CD14-positive monocyte (primary cell): ENCODE measurements at regions not wholly inside any gene's neighbourhood (a gene's known extent, or its start where the extent isn't known, plus 50 kb on each side); places are given as distances from the start of the nearest gene placed in this dataset.

ENCODE experiments used
- DNase-seq, 3 donors: peaks; one replicate each; pipeline ENCODE4 v3.0.0-alpha.2; 2011 to 2022
- H2AFZ ChIP-seq: 2 replicates; pipeline ENCODE4 v1.6.0; 2012; ENCODE audit warnings: mild to moderate bottlenecking, low read depth, low read length, inconsistent platforms; ENCODE audit not compliant: insufficient read depth, poor library complexity, severe bottlenecking
- H3K27ac ChIP-seq, 2 donors: 1 replicate in 1 of 2; 2 replicates in 1 of 2; pipeline ENCODE4 v1.5.1; 2012 to 2013; ENCODE audit warnings: low read length in 2 of 2, control low read depth in 1 of 2, inconsistent platforms in 1 of 2, low read depth in 1 of 2, mild to moderate bottlenecking in 1 of 2
- H3K27me3 ChIP-seq, 2 donors: one replicate each; pipeline versions ENCODE4 v1.6.0 to v1.6.1; 2011 to 2013; ENCODE audit warnings: low read length in 2 of 2; ENCODE audit not compliant: control insufficient read depth in 2 of 2, insufficient read depth in 2 of 2
- H3K36me3 ChIP-seq, 2 donors: replicated peaks in 1 of 2; 1 replicate in 1 of 2; 2 replicates in 1 of 2; pipeline versions ENCODE4 v1.5.1 to v1.6.1; 2012 to 2013; ENCODE audit warnings: low read length in 2 of 2, control low read depth in 1 of 2, inconsistent platforms in 1 of 2, mild to moderate bottlenecking in 1 of 2; ENCODE audit not compliant: insufficient read depth in 2 of 2, control insufficient read depth in 1 of 2
- H3K4me1 ChIP-seq, 2 donors: 1 replicate in 1 of 2; 2 replicates in 1 of 2; pipeline versions ENCODE4 v1.5.1 to v1.6.1; 2012 to 2013; ENCODE audit warnings: low read length in 2 of 2, control low read depth in 1 of 2, inconsistent platforms in 1 of 2, mild to moderate bottlenecking in 1 of 2, moderate library complexity in 1 of 2; ENCODE audit not compliant: insufficient read depth in 2 of 2, control insufficient read depth in 1 of 2
- H3K4me2 ChIP-seq: replicated peaks from 2 replicates; pipeline ENCODE3; 2012; ENCODE audit warnings: low read length, moderate library complexity, mild to moderate bottlenecking; ENCODE audit not compliant: poor library complexity, severe bottlenecking; ENCODE audit errors: extremely low read depth
- H3K4me3 ChIP-seq, 3 experiments: fragments of 200-600 bp in 1 of 3; sonication (generic) in 1 of 3; replicated peaks in 1 of 3; 1 replicate in 2 of 3; 2 replicates in 1 of 3; pipeline ENCODE4 v1.5.1; 2011 to 2013; ENCODE audit warnings: low read length in 3 of 3, mild to moderate bottlenecking in 3 of 3, control low read depth in 2 of 3, low read depth in 2 of 3, inconsistent platforms in 1 of 3, moderate library complexity in 1 of 3
- H3K79me2 ChIP-seq: 2 replicates; pipeline ENCODE4 v1.6.0; 2012; ENCODE audit warnings: mild to moderate bottlenecking, control low read depth, inconsistent platforms, low read length, moderate library complexity; ENCODE audit not compliant: insufficient read depth
- H3K9ac ChIP-seq: 2 replicates; pipeline ENCODE4 v1.6.0; 2017; ENCODE audit warnings: low read length, mild to moderate bottlenecking; ENCODE audit not compliant: insufficient read depth, poor library complexity, severe bottlenecking
- H3K9me3 ChIP-seq, 2 donors: replicated peaks in 1 of 2; 1 replicate in 1 of 2; 2 replicates in 1 of 2; pipeline versions ENCODE4 v1.5.1 to v1.6.1; 2012 to 2013; ENCODE audit warnings: low read length in 2 of 2, control low read depth in 1 of 2; ENCODE audit not compliant: control insufficient read depth in 1 of 2, insufficient read depth in 1 of 2
- H4K20me1 ChIP-seq: 2 replicates; pipeline ENCODE4 v1.6.0; 2012; ENCODE audit warnings: mild to moderate bottlenecking, low read length, control low read depth, moderate library complexity; ENCODE audit not compliant: insufficient read depth
- H3K27ac Mint-ChIP-seq, 7 donors: one replicate each; pipeline ENCODE4 v1.8.0; 2020; ENCODE audit warnings: mild to moderate bottlenecking in 7 of 7, mixed read lengths in 7 of 7, moderate library complexity in 6 of 7, inconsistent platforms in 2 of 7
- H3K27me3 Mint-ChIP-seq, 3 donors: one replicate each; pipeline ENCODE4 v1.8.0; 2021 to 2022; ENCODE audit warnings: low read depth in 3 of 3, mild to moderate bottlenecking in 3 of 3, mixed read lengths in 3 of 3, moderate library complexity in 3 of 3, inconsistent platforms in 1 of 3
- H3K36me3 Mint-ChIP-seq, 2 donors: one replicate each; pipeline ENCODE4 v1.8.0; 2020; ENCODE audit warnings: mixed read lengths in 2 of 2, inconsistent platforms in 1 of 2, mild to moderate bottlenecking in 1 of 2
- H3K4me1 Mint-ChIP-seq: one replicate; pipeline ENCODE4 v1.8.0; 2020; ENCODE audit warnings: mild to moderate bottlenecking, mixed read lengths
- H3K4me3 Mint-ChIP-seq, 2 donors: one replicate each; pipeline ENCODE4 v1.8.0; 2020; ENCODE audit warnings: mild to moderate bottlenecking in 2 of 2, mixed read lengths in 2 of 2, moderate library complexity in 1 of 2
- H3K9me3 Mint-ChIP-seq, 7 donors: one replicate each; pipeline ENCODE4 v1.8.0; 2020 to 2022; ENCODE audit warnings: mixed read lengths in 7 of 7, mild to moderate bottlenecking in 6 of 7, moderate library complexity in 6 of 7, inconsistent platforms in 2 of 7
- WGBS: methylation state at CpG from one replicate; pipeline ENCODE4 v1.1.5; 2013; ENCODE audit warnings: missing lambda C conversion rate; ENCODE audit not compliant: insufficient coverage; 5-methylcytosine and 5-hydroxymethylcytosine counted together
- intact Hi-C, 2 donors: fragments of 100-400 bp; cut with micrococcal nuclease; formaldehyde crosslinking; loops; one replicate each; pipeline versions ENCODE4 v1.15.0 to v1.15.1; 2023
- TF ChIP-seq, protein P1 (sequence below): fragments of 200-600 bp; IDR thresholded peaks from one replicate; pipeline ENCODE4 v1.8.0; 2022; ENCODE audit warnings: antibody characterized with exemption, mild to moderate bottlenecking

DNA sequence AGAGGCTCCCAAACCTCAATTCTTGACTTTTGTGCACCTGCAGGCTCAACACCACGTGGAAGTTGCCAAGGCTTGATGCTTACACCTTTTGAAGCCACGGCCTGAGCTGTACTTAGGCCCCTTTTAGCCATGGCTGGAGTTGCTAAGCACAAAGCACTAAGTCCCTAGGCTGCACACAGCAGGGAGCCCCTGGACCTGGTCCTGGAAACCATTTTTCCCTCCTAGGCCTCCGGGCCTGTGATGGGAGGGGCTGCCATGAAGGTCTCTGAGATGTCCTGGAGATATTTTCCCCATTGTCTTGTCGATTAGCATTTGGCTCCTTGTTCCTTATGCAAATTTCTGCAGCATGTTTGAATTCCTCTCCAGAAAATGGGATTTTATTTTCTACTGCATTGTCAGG lies 247.1 kb upstream of the ARPP21 start:
- H3K9me3 ChIP-seq: peaks cover 26 to 27% of the 10 kb centered on the region in 2 donors
- TF ChIP-seq, protein P1, sequence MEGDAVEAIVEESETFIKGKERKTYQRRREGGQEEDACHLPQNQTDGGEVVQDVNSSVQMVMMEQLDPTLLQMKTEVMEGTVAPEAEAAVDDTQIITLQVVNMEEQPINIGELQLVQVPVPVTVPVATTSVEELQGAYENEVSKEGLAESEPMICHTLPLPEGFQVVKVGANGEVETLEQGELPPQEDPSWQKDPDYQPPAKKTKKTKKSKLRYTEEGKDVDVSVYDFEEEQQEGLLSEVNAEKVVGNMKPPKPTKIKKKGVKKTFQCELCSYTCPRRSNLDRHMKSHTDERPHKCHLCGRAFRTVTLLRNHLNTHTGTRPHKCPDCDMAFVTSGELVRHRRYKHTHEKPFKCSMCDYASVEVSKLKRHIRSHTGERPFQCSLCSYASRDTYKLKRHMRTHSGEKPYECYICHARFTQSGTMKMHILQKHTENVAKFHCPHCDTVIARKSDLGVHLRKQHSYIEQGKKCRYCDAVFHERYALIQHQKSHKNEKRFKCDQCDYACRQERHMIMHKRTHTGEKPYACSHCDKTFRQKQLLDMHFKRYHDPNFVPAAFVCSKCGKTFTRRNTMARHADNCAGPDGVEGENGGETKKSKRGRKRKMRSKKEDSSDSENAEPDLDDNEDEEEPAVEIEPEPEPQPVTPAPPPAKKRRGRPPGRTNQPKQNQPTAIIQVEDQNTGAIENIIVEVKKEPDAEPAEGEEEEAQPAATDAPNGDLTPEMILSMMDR: no peak
- intact Hi-C loops: no loop called here
- Mint-ChIP-seq H3K27me3 (no peaks in the 10 kb centered on the region), H3K27ac (no peak overlapping the region), H3K4me1 (no peaks in the 10 kb centered on the region), H3K4me3 (no peak overlapping the region), H3K9me3 (peaks cover 0 to 27% (median 16%) of the 10 kb centered on the region in 7 donors), H3K36me3 (no peaks in the 10 kb centered on the region)
- no peak overlapping the region for H3K9ac ChIP-seq
- no peaks in the 10 kb centered on the region for H3K79me2 ChIP-seq
- H3K4me3 ChIP-seq: no peak overlapping the region
- DNase-seq: no peak
- no peak overlapping the region for H2AFZ ChIP-seq
- H4K20me1 ChIP-seq: no peaks in the 10 kb centered on the region
- H3K4me1 ChIP-seq: no peaks in the 10 kb centered on the region
- H3K27me3 ChIP-seq: no peaks in the 10 kb centered on the region
- no peaks in the 10 kb centered on the region for H3K36me3 ChIP-seq
- no peak overlapping the region for H3K4me2 ChIP-seq
- WGBS: 66% methylated on average over 3 of the region's 4 CpGs
- H3K27ac ChIP-seq: no peak overlapping the region

DNA sequence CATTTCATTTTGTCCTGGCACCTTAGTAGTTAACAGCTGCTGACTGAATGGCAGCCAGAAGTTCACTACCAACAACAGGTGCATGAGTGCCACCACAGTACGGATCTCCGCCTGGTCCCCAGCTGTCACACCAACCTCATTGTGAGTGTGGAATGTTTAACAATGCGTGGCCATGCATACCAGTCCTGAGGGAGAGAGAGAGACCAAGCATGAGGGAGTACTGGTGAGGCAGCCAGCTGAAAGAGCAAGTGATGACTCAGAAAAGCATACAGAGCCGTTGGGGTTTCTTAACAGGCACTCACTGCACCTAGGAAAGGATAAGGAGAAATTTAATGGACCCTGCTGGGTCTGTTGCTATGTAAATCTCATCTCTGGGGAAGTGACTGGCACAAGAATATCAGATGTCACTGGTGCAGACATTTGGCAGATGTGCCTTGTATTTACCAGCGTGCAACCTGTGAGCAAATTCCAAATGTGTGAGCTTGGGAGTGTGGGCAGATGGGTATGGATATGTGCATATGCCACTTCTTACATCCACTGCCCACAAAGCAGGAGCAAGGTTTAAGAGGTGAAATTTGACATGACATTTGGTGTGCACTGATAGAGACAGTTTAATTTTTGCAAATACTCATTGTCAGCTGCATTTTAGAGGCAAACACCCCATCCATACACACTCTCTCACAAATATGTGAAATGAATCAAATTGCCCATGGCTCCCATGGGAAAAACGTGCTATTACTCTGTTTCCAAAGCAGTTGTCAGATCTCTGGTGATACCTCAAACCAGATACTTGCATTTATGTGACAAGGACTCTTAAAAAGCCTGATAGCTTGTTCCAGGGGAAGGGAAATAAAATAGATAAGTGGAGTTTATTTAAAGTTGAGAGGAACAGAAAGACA lies 245.2 kb upstream of the ARPP21 start:
- intact Hi-C loops: no loop called here
- Histone ChIP-seq H3K4me1 (no peaks in the 10 kb centered on the region), H3K27ac (no peak overlapping the region), H3K4me2 (no peak overlapping the region), H3K9ac (no peak overlapping the region), H2AFZ (no peak overlapping the region), H3K79me2 (no peaks in the 10 kb centered on the region), H3K4me3 (no peak overlapping the region), H3K9me3 (peaks cover 26 to 27% of the 10 kb centered on the region in 2 donors), H3K27me3 (no peaks in the 10 kb centered on the region), H4K20me1 (no peaks in the 10 kb centered on the region), H3K36me3 (no peaks in the 10 kb centered on the region)
- 77% methylated on average over 6 of the region's 6 CpGs for WGBS
- Mint-ChIP-seq H3K27me3 (no peaks in the 10 kb centered on the region), H3K9me3 (peaks cover 0 to 29% (median 18%) of the 10 kb centered on the region in 7 donors), H3K27ac (no peak overlapping the region), H3K36me3 (no peaks in the 10 kb centered on the region), H3K4me3 (no peak overlapping the region), H3K4me1 (no peaks in the 10 kb centered on the region)
- DNase-seq: no peak
- TF ChIP-seq, protein P1: no peak
